ENCODE measurements at regions not wholly inside any gene's neighbourhood (a gene's known extent, or its start where the extent isn't known, plus 50 kb on each side); places are given as distances from the start of the nearest gene placed in this dataset.
A peak's percentile ranks its signal among the peaks of the same experiment; 100 is the strongest.
"Not testable (repeated sequence)": the region's sequence is repeated elsewhere in the genome, so short reads cannot be mapped to it uniquely, and the experiment has no call there.

GRCh38 chr12:74393272-74393671 is 144.4 kb upstream of the ATXN7L3B start:
- Histone ChIP-seq H3K36me3 (ENCODE audit: control insufficient read depth in 2 of 3, insufficient read depth in 3 of 3, low read length in 3 of 3) (no peaks in the 10 kb centered on the region), H3K9me3 (ENCODE audit: control insufficient read depth in 2 of 3, insufficient read depth in 1 of 3, low read length in 3 of 3) (no peaks in the 10 kb centered on the region), H3K4me3 (ENCODE audit: low read length in 3 of 3) (no peak overlapping the region), H3K27ac (ENCODE audit: low read depth in 2 of 2, low read length in 2 of 2) (no peak overlapping the region), H3K9ac (ENCODE audit: low read length in 3 of 3) (no peak overlapping the region), H3K4me1 (ENCODE audit: control insufficient read depth in 2 of 3, insufficient read depth in 2 of 3, low read depth in 1 of 3, low read length in 3 of 3) (no peaks in the 10 kb centered on the region), H3K27me3 (ENCODE audit: control insufficient read depth, insufficient read depth, low read length) (no peaks in the 10 kb centered on the region)
- no peak for DNase-seq
- intact Hi-C loops (cut with DNase I), result no loop called here
- TF ChIP-seq CTCF (IDR thresholded peaks at IDR 0.05; ENCODE audit: borderline replicate concordance, extremely low read depth, insufficient read depth), result no peak
- FAIRE-seq, result no peak

DNA sequence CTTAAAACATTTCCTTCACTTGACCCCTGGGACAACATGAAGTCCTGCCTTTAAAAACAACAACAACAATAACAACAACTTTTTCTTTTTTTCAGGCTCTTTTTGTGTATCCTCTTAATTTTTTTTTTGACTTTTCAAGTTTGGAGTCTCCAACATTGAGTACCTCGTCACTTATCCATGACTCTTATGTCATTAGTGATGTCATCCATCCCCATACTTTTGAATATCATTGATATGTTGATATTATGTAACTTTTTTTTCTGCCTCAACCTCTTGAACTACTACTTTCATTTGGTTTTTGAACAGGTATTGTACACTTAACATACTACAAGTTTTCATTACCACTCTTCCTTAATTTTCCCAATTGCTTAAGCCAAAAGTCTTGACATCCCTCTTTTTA is 143.0 kb upstream of the ATXN7L3B start:
- no peaks in the 10 kb centered on the region for H3K36me3 ChIP-seq (ENCODE audit: control insufficient read depth in 2 of 3, insufficient read depth in 3 of 3, low read length in 3 of 3)
- H3K27me3 ChIP-seq (ENCODE audit: control insufficient read depth, insufficient read depth, low read length), result no peaks in the 10 kb centered on the region
- intact Hi-C loops (cut with DNase I), result no loop called here
- H3K4me3 ChIP-seq (ENCODE audit: low read length in 3 of 3), result no peak overlapping the region
- FAIRE-seq, result no peak
- DNase-seq, result no peak
- no peak for TF ChIP-seq CTCF (IDR thresholded peaks at IDR 0.05; ENCODE audit: borderline replicate concordance, extremely low read depth, insufficient read depth)
- no peaks in the 10 kb centered on the region for H3K4me1 ChIP-seq (ENCODE audit: control insufficient read depth in 2 of 3, insufficient read depth in 2 of 3, low read depth in 1 of 3, low read length in 3 of 3)
- no peaks in the 10 kb centered on the region for H3K9me3 ChIP-seq (ENCODE audit: control insufficient read depth in 2 of 3, insufficient read depth in 1 of 3, low read length in 3 of 3)
- no peak overlapping the region for H3K9ac ChIP-seq (ENCODE audit: low read length in 3 of 3)
- H3K27ac ChIP-seq (ENCODE audit: low read depth in 2 of 2, low read length in 2 of 2), result no peak overlapping the region

GRCh38 chr12:74401035-74401434 is 136.6 kb upstream of the ATXN7L3B start:
- Histone ChIP-seq H3K27me3 (ENCODE audit: control insufficient read depth, insufficient read depth, low read length) (no peaks in the 10 kb centered on the region), H3K9me3 (ENCODE audit: control insufficient read depth in 2 of 3, insufficient read depth in 1 of 3, low read length in 3 of 3) (no peaks in the 10 kb centered on the region), H3K36me3 (ENCODE audit: control insufficient read depth in 2 of 3, insufficient read depth in 3 of 3, low read length in 3 of 3) (no peaks in the 10 kb centered on the region), H3K9ac (ENCODE audit: low read length in 3 of 3) (no peak overlapping the region), H3K27ac (ENCODE audit: low read depth in 2 of 2, low read length in 2 of 2) (no peak overlapping the region), H3K4me3 (ENCODE audit: low read length in 3 of 3) (no peak overlapping the region), H3K4me1 (ENCODE audit: control insufficient read depth in 2 of 3, insufficient read depth in 2 of 3, low read depth in 1 of 3, low read length in 3 of 3) (no peaks in the 10 kb centered on the region)
- intact Hi-C loops (cut with DNase I), result no loop called here
- FAIRE-seq, result no peak
- TF ChIP-seq CTCF (IDR thresholded peaks at IDR 0.05; ENCODE audit: borderline replicate concordance, extremely low read depth, insufficient read depth), result no peak
- DNase-seq, result no peak

DNA sequence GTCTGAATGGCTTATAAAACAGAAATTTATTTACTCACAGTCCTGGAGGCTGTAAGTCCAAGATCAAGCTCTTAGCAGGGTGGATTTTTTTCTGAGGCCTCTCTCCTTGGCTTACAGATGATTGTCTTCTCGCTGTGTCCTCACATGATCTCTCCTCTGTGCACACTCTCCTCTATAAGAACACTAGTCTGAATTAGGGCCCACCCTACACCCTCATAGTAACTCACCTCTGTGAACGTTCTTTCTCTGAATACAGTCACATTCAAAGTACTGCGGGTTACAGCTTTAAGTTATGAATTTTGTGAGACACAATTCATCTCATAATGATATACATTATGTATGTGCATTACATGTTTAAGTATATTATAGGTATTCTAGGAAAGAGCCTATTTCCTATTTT is 135.7 kb upstream of the ATXN7L3B start:
- Histone ChIP-seq H3K9me3 (ENCODE audit: control insufficient read depth in 2 of 3, insufficient read depth in 1 of 3, low read length in 3 of 3) (no peaks in the 10 kb centered on the region), H3K27me3 (ENCODE audit: control insufficient read depth, insufficient read depth, low read length) (no peaks in the 10 kb centered on the region), H3K9ac (ENCODE audit: low read length in 3 of 3) (no peak overlapping the region), H3K4me1 (ENCODE audit: control insufficient read depth in 2 of 3, insufficient read depth in 2 of 3, low read depth in 1 of 3, low read length in 3 of 3) (no peaks in the 10 kb centered on the region), H3K4me3 (ENCODE audit: low read length in 3 of 3) (no peak overlapping the region), H3K36me3 (ENCODE audit: control insufficient read depth in 2 of 3, insufficient read depth in 3 of 3, low read length in 3 of 3) (no peaks in the 10 kb centered on the region), H3K27ac (ENCODE audit: low read depth in 2 of 2, low read length in 2 of 2) (no peak overlapping the region)
- no peak for TF ChIP-seq CTCF (IDR thresholded peaks at IDR 0.05; ENCODE audit: borderline replicate concordance, extremely low read depth, insufficient read depth)
- DNase-seq (no peak), FAIRE-seq (no peak)
- intact Hi-C loops (cut with DNase I), result no loop called here

- H3K27ac ChIP-seq (ENCODE audit: low read depth in 2 of 2, low read length in 2 of 2); H3K9me3 ChIP-seq (ENCODE audit: control insufficient read depth in 2 of 3, insufficient read depth in 1 of 3, low read length in 3 of 3); FAIRE-seq; H3K36me3 ChIP-seq (ENCODE audit: control insufficient read depth in 2 of 3, insufficient read depth in 3 of 3, low read length in 3 of 3); H3K4me3 ChIP-seq (ENCODE audit: low read length in 3 of 3); H3K27me3 ChIP-seq (ENCODE audit: control insufficient read depth, insufficient read depth, low read length); H3K9ac ChIP-seq (ENCODE audit: low read length in 3 of 3); H3K4me1 ChIP-seq (ENCODE audit: control insufficient read depth in 2 of 3, insufficient read depth in 2 of 3, low read depth in 1 of 3, low read length in 3 of 3); intact Hi-C loops (cut with DNase I): not testable (repeated sequence)
- DNase-seq, result peak in 1 of 5 donors; percentile 45
Measured at GRCh38 chr12:74403221-74403470, 134.5 kb upstream of the ATXN7L3B start.

Measured in kidney (tissue), 13 donors.